Suprapubic skin (tissue), 4 donors: ENCODE measurements at regions not wholly inside any gene's neighbourhood (a gene's known extent, or its start where the extent isn't known, plus 50 kb on each side); places are given as distances from the start of the nearest gene placed in this dataset.
"Not testable (repeated sequence)": the region's sequence is repeated elsewhere in the genome, so short reads cannot be mapped to it uniquely, and the experiment has no call there.

ENCODE experiments used
- DNase-seq, 2 donors: peaks; one replicate each; pipeline ENCODE4 v3.0.0-alpha.2; 2019; ENCODE audit warnings: low spot score in 2 of 2
- H3K27ac ChIP-seq: fragments of 200-600 bp; sonication (generic); one replicate; pipeline ENCODE4 v1.5.1; 2019
- H3K27me3 ChIP-seq: fragments of 200-600 bp; sonication (generic); one replicate; pipeline ENCODE4 v1.5.1; 2019
- H3K36me3 ChIP-seq: fragments of 200-600 bp; sonication (generic); one replicate; pipeline ENCODE4 v1.5.1; 2019
- H3K4me1 ChIP-seq: fragments of 200-600 bp; sonication (generic); one replicate; pipeline ENCODE4 v1.5.1; 2019
- H3K4me3 ChIP-seq: fragments of 200-600 bp; sonication (generic); one replicate; pipeline ENCODE4 v1.5.1; 2019; ENCODE audit warnings: mild to moderate bottlenecking
- H3K9me3 ChIP-seq: fragments of 200-600 bp; sonication (generic); one replicate; pipeline ENCODE4 v1.5.1; 2019
- CTCF ChIP-seq, 2 donors: fragments of 200-600 bp in 1 of 2; fragments of 450-650 bp in 1 of 2; sonication (generic) in 1 of 2; IDR thresholded peaks; one replicate each; pipeline ENCODE4 v1.5.1; 2016 to 2019; ENCODE audit warnings: antibody characterized with exemption in 2 of 2, mild to moderate bottlenecking in 1 of 2, moderate library complexity in 1 of 2
- EP300 ChIP-seq: sonication (generic); formaldehyde crosslinking; IDR thresholded peaks from one replicate; pipeline ENCODE4 v1.6.1; 2017; ENCODE audit warnings: antibody characterized with exemption
- POLR2A ChIP-seq, 2 donors: fragments of 450-650 bp; IDR thresholded peaks; one replicate each; pipeline ENCODE4 v1.6.1; 2017; ENCODE audit warnings: antibody characterized with exemption in 2 of 2, mild to moderate bottlenecking in 2 of 2, moderate library complexity in 2 of 2
- POLR2AphosphoS5 ChIP-seq, 3 donors: sonication (generic); formaldehyde crosslinking; IDR thresholded peaks; one replicate each; pipeline ENCODE4 v1.6.1; 2017; ENCODE audit warnings: antibody characterized with exemption in 3 of 3
- WGBS: methylation state at CpG from one replicate; pipeline ENCODE4 v1.1.5; 2018; 5-methylcytosine and 5-hydroxymethylcytosine counted together

DNA sequence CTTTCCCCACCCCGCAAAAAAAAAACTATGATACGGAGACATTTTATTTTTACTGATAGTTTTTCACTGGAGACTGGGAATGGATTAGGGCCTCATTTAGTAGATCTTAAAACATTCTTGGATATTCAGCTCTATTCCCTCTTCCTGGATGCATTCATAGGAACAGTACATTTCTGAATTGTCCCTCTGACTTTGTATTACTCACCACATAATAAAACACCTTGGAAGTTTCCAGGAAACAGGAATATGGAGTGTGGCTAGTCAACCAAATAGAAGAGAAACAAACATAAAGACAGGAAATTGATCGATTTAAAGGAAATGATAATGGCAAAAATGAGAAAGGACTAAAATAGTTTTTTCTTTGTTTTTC lies 147.7 kb downstream of the GPX5 start:
- H3K4me1 ChIP-seq, result peaks cover 5% of the 10 kb centered on the region
- WGBS, result 62% methylated on average over 3 of the region's 3 CpGs
- H3K27me3 ChIP-seq, result peaks cover 59% of the 10 kb centered on the region

DNA sequence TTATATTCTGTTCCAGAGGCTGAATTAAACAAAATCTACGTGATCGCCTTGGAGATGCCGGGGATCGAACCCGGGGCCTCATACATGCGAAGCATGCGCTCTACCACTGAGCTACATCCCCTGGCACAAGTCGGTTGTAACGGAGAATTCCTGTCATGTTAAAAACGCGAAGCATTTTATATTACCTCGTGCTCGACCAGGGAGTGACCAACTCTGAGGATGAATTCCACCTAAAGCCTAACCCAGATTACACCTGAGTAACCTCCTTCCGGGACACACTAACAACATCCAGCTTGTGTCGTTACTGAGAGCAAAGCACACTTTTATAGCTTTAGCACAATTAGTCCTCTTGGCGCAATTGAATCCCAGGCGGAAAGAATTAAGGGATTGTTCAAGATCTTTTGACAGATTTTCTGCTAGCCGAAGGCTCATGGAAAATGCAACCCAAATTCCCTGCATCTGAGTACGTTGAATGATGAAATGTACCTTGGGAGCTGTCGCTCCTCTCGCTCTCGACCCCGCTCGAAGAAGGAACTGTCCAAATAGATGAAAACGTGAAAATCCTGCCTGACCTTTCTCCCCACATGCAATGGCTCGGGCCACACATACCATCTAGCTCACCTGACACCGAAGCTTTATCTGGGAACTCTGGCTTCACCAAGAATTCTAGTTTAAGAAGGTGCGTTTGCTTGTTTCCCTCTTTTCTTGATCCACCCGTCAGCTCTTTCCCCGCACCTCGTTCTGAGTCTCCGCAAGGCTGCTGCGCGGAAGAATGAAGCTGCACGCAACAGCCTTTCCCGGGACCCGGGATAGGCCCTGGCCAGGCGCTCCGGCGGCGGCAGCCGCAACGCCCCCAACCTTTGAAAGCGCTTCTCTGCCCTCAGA lies 148.3 kb downstream of the GPX5 start:
- no peak overlapping the region for H3K4me3 ChIP-seq
- peaks cover 66% of the 10 kb centered on the region for H3K27me3 ChIP-seq
- TF ChIP-seq EP300, result no peak
- TF ChIP-seq POLR2AphosphoS5 (IDR thresholded peaks at IDR 0.05), result no peak
- TF ChIP-seq POLR2A (IDR thresholded peaks at IDR 0.05), result no peak
- TF ChIP-seq CTCF (IDR thresholded peaks at IDR 0.05), result no peak
- no peak for DNase-seq
- H3K4me1 ChIP-seq, result peaks cover 5% of the 10 kb centered on the region
- no peak overlapping the region for H3K27ac ChIP-seq
- 2% methylated on average over 44 of the region's 44 CpGs for WGBS
- no peaks in the 10 kb centered on the region for H3K9me3 ChIP-seq
- H3K36me3 ChIP-seq, result no peaks in the 10 kb centered on the region

More for the DNA sequence above, 147.7 kb downstream of the GPX5 start:
- no peak for DNase-seq
- no peaks in the 10 kb centered on the region for H3K9me3 ChIP-seq
- TF ChIP-seq POLR2AphosphoS5 (IDR thresholded peaks at IDR 0.05) (no peak), POLR2A (IDR thresholded peaks at IDR 0.05) (no peak), EP300 (no peak), CTCF (IDR thresholded peaks at IDR 0.05) (no peak)
- H3K27ac ChIP-seq, result no peak overlapping the region
- no peak overlapping the region for H3K4me3 ChIP-seq
- no peaks in the 10 kb centered on the region for H3K36me3 ChIP-seq

GRCh38 chr6:28675600-28675999 lies 149.9 kb downstream of the GPX5 start:
- Histone ChIP-seq H3K4me3 (no peak overlapping the region), H3K27ac (no peak overlapping the region), H3K4me1 (peaks cover 5% of the 10 kb centered on the region), H3K9me3 (no peaks in the 10 kb centered on the region), H3K27me3 (peaks cover 71% of the 10 kb centered on the region), H3K36me3 (no peaks in the 10 kb centered on the region)
- WGBS, result 91% methylated on average over 1 of the region's 1 CpG
- no peak for DNase-seq
- no peak for TF ChIP-seq POLR2AphosphoS5 (IDR thresholded peaks at IDR 0.05)
- no peak for TF ChIP-seq POLR2A (IDR thresholded peaks at IDR 0.05)
- no peak for TF ChIP-seq CTCF (IDR thresholded peaks at IDR 0.05)
- no peak for TF ChIP-seq EP300

DNA sequence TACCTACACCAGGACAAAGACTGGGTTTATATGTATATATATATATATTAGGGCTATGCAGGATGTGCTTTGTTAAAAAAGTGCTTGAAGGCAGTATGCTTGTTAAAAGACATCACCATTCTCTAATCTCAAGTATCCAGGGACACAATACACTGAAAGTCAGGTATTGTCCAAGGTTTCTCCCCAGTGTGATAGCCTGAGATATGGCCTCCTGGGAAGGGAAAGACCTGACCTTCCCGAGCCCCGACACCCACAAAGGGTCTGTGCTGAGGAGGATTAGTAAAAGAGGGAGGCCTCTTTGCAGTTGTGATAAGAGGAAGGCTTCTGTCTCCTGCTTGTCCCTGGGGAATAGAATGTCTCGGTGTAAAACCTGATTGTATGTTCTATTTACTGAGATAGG lies 156.9 kb downstream of the GPX5 start:
- no peak for DNase-seq
- WGBS, result 27% methylated on average over 3 of the region's 3 CpGs
- H3K27me3 ChIP-seq, result peaks cover 72% of the 10 kb centered on the region

DNA sequence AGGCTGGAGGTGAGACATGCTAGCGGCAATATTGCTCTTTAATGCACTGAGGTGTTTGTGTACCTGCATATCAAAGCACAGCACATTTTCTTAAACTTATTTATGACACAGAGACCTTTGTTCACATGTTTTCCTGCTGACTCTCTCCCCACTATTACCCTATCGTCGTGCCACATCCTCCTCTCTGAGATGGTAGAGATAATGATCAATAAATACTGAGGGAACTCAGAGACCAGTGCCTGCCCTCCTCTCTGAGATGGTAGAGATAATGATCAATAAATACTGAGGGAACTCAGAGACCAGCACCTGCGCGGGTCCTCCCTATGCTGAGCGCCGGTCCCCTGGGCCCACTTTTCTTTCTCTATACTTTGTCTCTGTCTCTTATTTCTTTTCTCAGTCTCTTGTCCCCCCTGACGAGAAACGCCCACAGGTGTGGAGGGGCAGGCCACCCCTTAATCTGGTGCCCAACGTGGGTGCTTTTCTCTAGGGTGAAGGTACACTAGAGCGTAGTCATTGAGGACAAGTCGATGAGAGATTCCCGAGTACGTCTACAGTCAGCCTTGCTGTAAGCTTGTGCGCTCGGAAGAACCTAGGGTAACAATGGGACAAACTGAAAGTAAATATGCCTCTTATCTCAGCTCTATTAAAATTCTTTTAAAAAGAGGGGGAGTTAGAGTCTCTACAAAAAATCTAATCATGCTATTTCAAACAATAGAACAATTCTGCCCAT lies 157.4 kb downstream of the GPX5 start:
- H3K4me3 ChIP-seq, result not testable (repeated sequence)

More for the DNA sequence above, 156.9 kb downstream of the GPX5 start:
- Histone ChIP-seq H3K9me3 (no peaks in the 10 kb centered on the region), H3K4me3 (no peak overlapping the region), H3K36me3 (no peaks in the 10 kb centered on the region), H3K27ac (no peak overlapping the region), H3K4me1 (peaks cover 3% of the 10 kb centered on the region)
- no peak for TF ChIP-seq CTCF (IDR thresholded peaks at IDR 0.05)
- TF ChIP-seq EP300, result no peak
- TF ChIP-seq POLR2A (IDR thresholded peaks at IDR 0.05), result no peak
- no peak for TF ChIP-seq POLR2AphosphoS5 (IDR thresholded peaks at IDR 0.05)

More for the DNA sequence above, 157.4 kb downstream of the GPX5 start:
- H3K9me3 ChIP-seq, H3K4me1 ChIP-seq, DNase-seq, H3K36me3 ChIP-seq, H3K27ac ChIP-seq: not testable (repeated sequence)
- 58% methylated on average over 16 of the region's 16 CpGs for WGBS
- H3K27me3 ChIP-seq, result peaks cover 78% of the 10 kb centered on the region
